IMR-90 (cell line): ENCODE measurements at regions not wholly inside any gene's neighbourhood (a gene's known extent, or its start where the extent isn't known, plus 50 kb on each side); places are given as distances from the start of the nearest gene placed in this dataset.

Source experiments
- ATAC-seq: fragments of 200-7000 bp; cut with Tn5 transposase; 2 replicates; pipeline ENCODE4 v1.9.1; 2020; ENCODE audit warnings: low read depth, mild to moderate bottlenecking, moderate library complexity
- BruUV-seq: library from RNA; stranded (reverse); fragments of 400-500 nt; replicated peaks from 2 replicates; lab custom pipeline; 2021; lab: Mats Ljungman, UMichigan
- CTCF ChIA-PET: fragments of 300-600 bp; formaldehyde crosslinking; extraction: SDS; loops from one replicate; lab custom pipeline; 2021; ENCODE audit warnings: antibody characterized with exemption; lab: Yijun Ruan, JAX
- POLR2A ChIA-PET: fragments of 300-600 bp; sonication (Branson Sonifier 250); formaldehyde crosslinking; loops from one replicate; lab custom pipeline; 2022; ENCODE audit warnings: antibody characterized with exemption; ENCODE audit not compliant: unreplicated experiment; lab: Charles Lee
- DNase-seq: peaks from one replicate; pipeline ENCODE4 v3.0.0; 2013
- H2AFZ ChIP-seq: replicated peaks from 2 replicates; pipeline ENCODE3; 2013; ENCODE audit warnings: low read length, mild to moderate bottlenecking; ENCODE audit not compliant: poor library complexity
- H2AK5ac ChIP-seq: 2 replicates; pipeline ENCODE4 v1.6.1; 2013; ENCODE audit warnings: low read depth, low read length, inconsistent platforms
- H2AK9ac ChIP-seq: replicated peaks from 2 replicates; pipeline ENCODE3; 2013; ENCODE audit warnings: mild to moderate bottlenecking, low read depth, low read length, moderate library complexity; ENCODE audit not compliant: poor library complexity
- H2BK120ac ChIP-seq: 2 replicates; pipeline ENCODE4 v1.6.1; 2013; ENCODE audit warnings: low read depth, low read length, inconsistent platforms
- H2BK15ac ChIP-seq: 3 replicates; pipeline ENCODE4 v1.6.1; 2013; ENCODE audit warnings: low read depth, low read length, inconsistent platforms
- H2BK20ac ChIP-seq: 2 replicates; pipeline ENCODE4 v1.6.1; 2013; ENCODE audit warnings: low read depth, mild to moderate bottlenecking, inconsistent platforms, low read length, moderate library complexity
- H2BK5ac ChIP-seq: 2 replicates; pipeline ENCODE4 v1.6.1; 2013; ENCODE audit warnings: mild to moderate bottlenecking, low read depth, low read length, inconsistent platforms; ENCODE audit not compliant: poor library complexity, severe bottlenecking
- H3K14ac ChIP-seq: replicated peaks from 2 replicates; pipeline ENCODE4 v1.6.1; 2013; ENCODE audit warnings: low read depth, low read length, inconsistent platforms
- H3K18ac ChIP-seq: 2 replicates; pipeline ENCODE4 v1.6.1; 2013; ENCODE audit warnings: low read depth, low read length, control low read depth
- H3K23ac ChIP-seq: 2 replicates; pipeline ENCODE4 v1.6.1; 2013; ENCODE audit warnings: low read depth, low read length, inconsistent platforms
- H3K27ac ChIP-seq: 2 replicates; pipeline ENCODE4 v1.5.1; 2013; ENCODE audit warnings: mild to moderate bottlenecking, control low read depth, low read length; ENCODE audit not compliant: insufficient read depth
- H3K27me3 ChIP-seq: 2 replicates; pipeline ENCODE4 v1.6.1; 2013; ENCODE audit warnings: low read length; ENCODE audit not compliant: control insufficient read depth, insufficient read depth
- H3K36me3 ChIP-seq: 2 replicates; pipeline ENCODE4 v1.6.1; 2013; ENCODE audit warnings: low read length, mixed read lengths; ENCODE audit not compliant: control insufficient read depth, insufficient read depth
- H3K4ac ChIP-seq: 2 replicates; pipeline ENCODE4 v1.6.1; 2013; ENCODE audit warnings: low read depth, low read length, inconsistent platforms
- H3K4me1 ChIP-seq: 2 replicates; pipeline ENCODE4 v1.6.1; 2013; ENCODE audit warnings: low read length, mixed read lengths; ENCODE audit not compliant: control insufficient read depth, insufficient read depth
- H3K4me2 ChIP-seq: 2 replicates; pipeline ENCODE4 v1.6.1; 2013; ENCODE audit warnings: low read depth, mild to moderate bottlenecking, control low read depth, low read length, moderate library complexity
- H3K4me3 ChIP-seq: 2 replicates; pipeline ENCODE4 v1.5.1; 2013; ENCODE audit warnings: low read depth, mild to moderate bottlenecking, control low read depth, low read length, moderate library complexity; ENCODE audit not compliant: insufficient read depth
- H3K56ac ChIP-seq: 2 replicates; pipeline ENCODE4 v1.6.1; 2013; ENCODE audit warnings: low read length, inconsistent platforms; ENCODE audit not compliant: insufficient read depth; ENCODE audit errors: extremely low read depth
- H3K79me1 ChIP-seq, 2 experiments: 2 replicates each; pipeline ENCODE4 v1.6.1; 2013; ENCODE audit warnings: low read length in 2 of 2, inconsistent platforms in 1 of 2, low read depth in 1 of 2
- H3K9ac ChIP-seq: 2 replicates; pipeline ENCODE4 v1.6.1; 2013; ENCODE audit warnings: low read depth, low read length, control low read depth
- H3K9me1 ChIP-seq: 2 replicates; pipeline ENCODE4 v1.6.1; 2013; ENCODE audit warnings: low read length, inconsistent platforms; ENCODE audit not compliant: insufficient read depth
- H3K9me3 ChIP-seq: 2 replicates; pipeline ENCODE4 v1.6.1; 2013; ENCODE audit warnings: low read length; ENCODE audit not compliant: control insufficient read depth, insufficient read depth
- H4K20me1 ChIP-seq: 2 replicates; pipeline ENCODE4 v1.6.1; 2013; ENCODE audit warnings: low read length, inconsistent platforms; ENCODE audit not compliant: insufficient read depth
- H4K5ac ChIP-seq: 2 replicates; pipeline ENCODE4 v1.6.1; 2013; ENCODE audit warnings: mild to moderate bottlenecking, low read depth, low read length, control low read depth
- H4K8ac ChIP-seq, 2 experiments: 2 replicates each; pipeline ENCODE4 v1.6.1; 2013; ENCODE audit warnings: low read depth in 2 of 2, low read length in 2 of 2, control low read depth in 1 of 2, inconsistent platforms in 1 of 2
- H4K91ac ChIP-seq: 2 replicates; pipeline ENCODE4 v1.6.1; 2013; ENCODE audit warnings: low read depth, low read length, inconsistent platforms; ENCODE audit not compliant: insufficient read depth
- BHLHE40 ChIP-seq: fragments of 150-350 bp; IDR thresholded peaks from 2 replicates; pipeline ENCODE4 v1.6.1; 2016; ENCODE audit warnings: mild to moderate bottlenecking, low read depth, low read length
- CEBPB ChIP-seq: IDR thresholded peaks from 2 replicates; pipeline ENCODE4 v1.6.1; 2012; ENCODE audit warnings: low read depth, low read length, improper control_type of control experiment
- CHD1 ChIP-seq: IDR thresholded peaks from 2 replicates; pipeline ENCODE4 v1.6.1; 2012; ENCODE audit warnings: low read depth, low read length, improper control_type of control experiment
- FOS ChIP-seq: fragments of 150-350 bp; IDR thresholded peaks from 2 replicates; pipeline ENCODE4 v1.6.1; 2016; ENCODE audit warnings: low read depth, low read length
- MAFK ChIP-seq: IDR thresholded peaks from 2 replicates; pipeline ENCODE4 v1.6.1; 2012; ENCODE audit warnings: low read depth, low read length, improper control_type of control experiment
- MAZ ChIP-seq: IDR thresholded peaks from 2 replicates; pipeline ENCODE4 v1.6.1; 2012; ENCODE audit warnings: low read depth, mild to moderate bottlenecking, low read length, improper control_type of control experiment, moderate library complexity, borderline replicate concordance
- MXI1 ChIP-seq: IDR thresholded peaks from 2 replicates; pipeline ENCODE4 v1.6.1; 2012; ENCODE audit warnings: low read depth, mild to moderate bottlenecking, low read length, moderate library complexity, borderline replicate concordance
- NFE2L2 ChIP-seq: fragments of 150-350 bp; IDR thresholded peaks from 2 replicates; pipeline ENCODE4 v1.6.1; 2016; ENCODE audit warnings: low read depth, mild to moderate bottlenecking, low read length
- POLR2A ChIP-seq: IDR thresholded peaks from 2 replicates; pipeline ENCODE4 v1.6.1; 2012; ENCODE audit warnings: mild to moderate bottlenecking, low read depth, low read length
- RAD21 ChIP-seq: IDR thresholded peaks from 2 replicates; pipeline ENCODE4 v1.6.1; 2012; ENCODE audit warnings: low read length, improper control_type of control experiment
- RCOR1 ChIP-seq: IDR thresholded peaks from 2 replicates; pipeline ENCODE4 v1.6.1; 2012; ENCODE audit warnings: mild to moderate bottlenecking, low read length, improper control_type of control experiment; ENCODE audit not compliant: insufficient replicate concordance
- RFX5 ChIP-seq: IDR thresholded peaks from 2 replicates; pipeline ENCODE4 v1.8.0; 2012; ENCODE audit warnings: low read depth, mild to moderate bottlenecking, low read length, moderate library complexity
- SMC3 ChIP-seq: fragments of 150-350 bp; IDR thresholded peaks from 2 replicates; pipeline ENCODE4 v1.6.1; 2016; ENCODE audit warnings: low read depth, mild to moderate bottlenecking, antibody characterized with exemption, low read length, moderate library complexity
- WGBS, 2 experiments: methylation state at CpG; one replicate each; pipeline versions ENCODE4 v1.1.5 to v1.1.7; 2013; ENCODE audit warnings: missing lambda C conversion rate in 2 of 2; ENCODE audit not compliant: insufficient read length in 1 of 2; ENCODE audit errors: extremely low coverage in 2 of 2; 5-methylcytosine and 5-hydroxymethylcytosine counted together
- dilution Hi-C: fragments of 300-500 bp; cut with HindIII; formaldehyde crosslinking; loops from one replicate; pipeline ENCODE4 v1.14.3; 2018; ENCODE audit warnings: low sequenced_read_pairs; ENCODE audit not compliant: unreplicated experiment
- in situ Hi-C: fragments of 300-500 bp; cut with MboI; formaldehyde crosslinking; loops from 3 replicates; pipeline ENCODE4 v1.14.3; 2019; ENCODE audit warnings: low sequenced_read_pairs, inconsistent platforms, mixed read lengths
- intact Hi-C: fragments of 100-400 bp; cut with micrococcal nuclease; formaldehyde crosslinking; loops from 2 replicates; pipeline ENCODE4 v1.10.0; 2022
- TF ChIP-seq, protein P1 (sequence below): fragments of 150-350 bp; IDR thresholded peaks from 2 replicates; pipeline ENCODE4 v1.6.1; 2017; ENCODE audit warnings: mild to moderate bottlenecking, antibody characterized with exemption, low read length, low read depth
- TF ChIP-seq, protein P2 (sequence below): fragments of 150-350 bp; IDR thresholded peaks from 2 replicates; pipeline ENCODE4 v1.6.1; 2016; ENCODE audit warnings: low read depth, mild to moderate bottlenecking, low read length, moderate library complexity, borderline replicate concordance

DNA sequence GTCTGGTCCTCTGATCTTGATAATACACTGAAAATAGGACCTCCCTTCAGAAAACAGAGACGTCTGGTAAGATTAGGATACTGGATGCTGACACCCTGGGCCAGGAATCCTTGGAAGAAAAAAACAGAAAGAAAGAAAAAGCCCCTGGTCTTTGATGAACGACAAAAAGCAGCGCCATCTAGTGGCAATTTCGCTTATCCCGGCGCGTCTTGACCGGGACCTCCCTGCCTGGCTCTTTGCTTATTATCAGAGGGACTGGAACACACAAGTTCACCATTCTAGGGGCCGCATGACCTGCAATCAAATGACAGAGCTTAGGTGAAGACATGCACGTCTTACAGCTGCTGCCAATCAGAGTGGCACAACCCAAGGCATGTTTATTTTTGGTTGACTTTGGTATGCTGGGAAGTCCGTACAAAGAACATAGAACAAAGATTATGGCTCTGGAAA lies 114.9 kb upstream of the NFIB start (continued):
- TF ChIP-seq RCOR1, result no peak
- no peak for TF ChIP-seq FOS
- TF ChIP-seq MXI1, result no peak
- TF ChIP-seq MAZ, result no peak
- TF ChIP-seq BHLHE40, result no peak
- no peak for TF ChIP-seq CHD1
- peak; percentile 63 for TF ChIP-seq RAD21
- TF ChIP-seq POLR2A, result no peak

DNA sequence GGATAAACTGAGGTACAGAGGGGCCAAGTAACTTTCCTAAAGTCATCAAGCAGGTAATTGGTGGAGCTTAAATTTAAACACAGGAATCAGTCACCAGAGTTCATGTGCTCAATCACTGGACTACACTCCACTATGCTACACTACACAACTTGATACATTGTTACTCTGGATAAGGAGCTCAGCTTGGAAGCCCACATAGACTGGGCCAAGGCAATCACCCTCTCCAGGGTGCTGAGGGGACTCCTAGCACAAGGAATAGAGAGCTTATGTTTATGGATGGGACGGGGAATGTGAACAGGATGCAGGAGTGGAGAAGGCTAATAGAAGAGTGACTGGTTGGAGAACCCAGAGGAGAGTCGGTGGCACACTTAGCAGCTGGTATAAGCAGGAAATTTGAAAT lies 113.5 kb upstream of the NFIB start:
- Histone ChIP-seq H3K56ac (no peak overlapping the region), H2BK120ac (no peak overlapping the region), H2AFZ (no peak overlapping the region), H3K4me1 (no peaks in the 10 kb centered on the region; the same call in 1 of the 2 replicates), H3K4me3 (no peak overlapping the region), H2BK15ac (no peak overlapping the region), H3K27me3 (peaks cover 27% of the 10 kb centered on the region), H2AK5ac (no peak overlapping the region), H4K20me1 (no peaks in the 10 kb centered on the region), H2AK9ac (no peak overlapping the region), H3K4me2 (no peak overlapping the region), H2BK5ac (no peak overlapping the region), H4K8ac (no peak overlapping the region), H3K36me3 (no peaks in the 10 kb centered on the region), H3K9me1 (no peaks in the 10 kb centered on the region), H3K18ac (no peak overlapping the region), H3K27ac (no peak overlapping the region), H3K23ac (no peak overlapping the region), H3K79me1 (no peaks in the 10 kb centered on the region), H3K9ac (no peak overlapping the region), H3K9me3 (peaks cover 5% of the 10 kb centered on the region; the same call in 1 of the 2 replicates), H3K4ac (no peak overlapping the region), H4K5ac (no peak overlapping the region), H3K14ac (no peak overlapping the region), H4K91ac (no peak overlapping the region), H2BK20ac (no peak overlapping the region)
- no TSS peak for BruUV-seq
- intact Hi-C loops (loop anchor here (5.0 to 10.0 kb wide), 4 partner anchors 213 to 1725 kb away; partner anchors contain the start of gene MPDZ), dilution Hi-C loops (loop anchor here (25.0 kb wide), 1 partner anchor 990 kb away; no protein-coding TSS in a partner anchor), in situ Hi-C loops (loop anchor here (10.0 to 25.0 kb wide), 3 partner anchors 213 to 1390 kb away; no protein-coding TSS in a partner anchor)
- ATAC-seq, result no peak
- WGBS, 2 experiments, result 100% methylated on average over 1 of the region's 2 CpGs; no CpG with 5 or more reads in 1 of the 2 experiments
- POLR2A ChIA-PET, result no interaction called here
- TF ChIP-seq SMC3 (no peak), POLR2A (no peak), FOS (no peak), MXI1 (no peak), NFE2L2 (no peak), MAFK (no peak), RAD21 (no peak), MAZ (no peak), RCOR1 (no peak), CEBPB (no peak), CHD1 (no peak), BHLHE40 (no peak), RFX5 (no peak)
- TF ChIP-seq, protein P1, sequence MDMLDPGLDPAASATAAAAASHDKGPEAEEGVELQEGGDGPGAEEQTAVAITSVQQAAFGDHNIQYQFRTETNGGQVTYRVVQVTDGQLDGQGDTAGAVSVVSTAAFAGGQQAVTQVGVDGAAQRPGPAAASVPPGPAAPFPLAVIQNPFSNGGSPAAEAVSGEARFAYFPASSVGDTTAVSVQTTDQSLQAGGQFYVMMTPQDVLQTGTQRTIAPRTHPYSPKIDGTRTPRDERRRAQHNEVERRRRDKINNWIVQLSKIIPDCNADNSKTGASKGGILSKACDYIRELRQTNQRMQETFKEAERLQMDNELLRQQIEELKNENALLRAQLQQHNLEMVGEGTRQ, result no peak
- TF ChIP-seq, protein P2, sequence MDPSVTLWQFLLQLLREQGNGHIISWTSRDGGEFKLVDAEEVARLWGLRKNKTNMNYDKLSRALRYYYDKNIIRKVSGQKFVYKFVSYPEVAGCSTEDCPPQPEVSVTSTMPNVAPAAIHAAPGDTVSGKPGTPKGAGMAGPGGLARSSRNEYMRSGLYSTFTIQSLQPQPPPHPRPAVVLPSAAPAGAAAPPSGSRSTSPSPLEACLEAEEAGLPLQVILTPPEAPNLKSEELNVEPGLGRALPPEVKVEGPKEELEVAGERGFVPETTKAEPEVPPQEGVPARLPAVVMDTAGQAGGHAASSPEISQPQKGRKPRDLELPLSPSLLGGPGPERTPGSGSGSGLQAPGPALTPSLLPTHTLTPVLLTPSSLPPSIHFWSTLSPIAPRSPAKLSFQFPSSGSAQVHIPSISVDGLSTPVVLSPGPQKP, result no peak
- DNase-seq, result no peak
- CTCF ChIA-PET, result no interaction called here
